ENCODE measurements at regions not wholly inside any gene's neighbourhood (a gene's known extent, or its start where the extent isn't known, plus 50 kb on each side); places are given as distances from the start of the nearest gene placed in this dataset.

- no peaks in the 10 kb centered on the region for H3K9me3 ChIP-seq (ENCODE audit: low read depth)
- DNase-seq = no peak
- H4K20me1 ChIP-seq (ENCODE audit: insufficient read depth) = no peaks in the 10 kb centered on the region
- no peak overlapping the region for H3K4me3 ChIP-seq
- no peaks in the 10 kb centered on the region for H3K9me2 ChIP-seq (ENCODE audit: insufficient read depth)
- H2AFZ ChIP-seq = no peak overlapping the region
- no peak overlapping the region for H3K4me2 ChIP-seq (ENCODE audit: unreplicated experiment)
- 9 to 14% methylated on average over 5 of the region's 5 CpGs for WGBS, 2 experiments (ENCODE audit: low coverage in 1 of 2, low lambda C conversion rate in 2 of 2, missing lambda C conversion rate in 2 of 2)
- no peaks in the 10 kb centered on the region for H3K36me3 ChIP-seq (ENCODE audit: low read depth)
- no peaks in the 10 kb centered on the region for H3F3A ChIP-seq (ENCODE audit: insufficient read depth)
- no peaks in the 10 kb centered on the region for H3K79me2 ChIP-seq (ENCODE audit: insufficient read depth)
- TF ChIP-seq EZH2 (IDR thresholded peaks at IDR 0.05; ENCODE audit: insufficient read depth, poor library complexity, severe bottlenecking) (no peak), EZH2phosphoT487 (IDR thresholded peaks at IDR 0.05; ENCODE audit: insufficient read depth, low read depth) (no peak)
- no peak overlapping the region for H3K27ac ChIP-seq
- no peak overlapping the region for H3K9ac ChIP-seq
- no peaks in the 10 kb centered on the region for H3K27me3 ChIP-seq (replicated peaks; ENCODE audit: insufficient read depth)
- in situ Hi-C loops (cut with MboI) = no loop called here
- H3K4me1 ChIP-seq (ENCODE audit: insufficient read depth) = no peaks in the 10 kb centered on the region
Observed at GRCh38 chr1:69438056-69438795, 129.5 kb upstream of the LRRC7 start.

DNA sequence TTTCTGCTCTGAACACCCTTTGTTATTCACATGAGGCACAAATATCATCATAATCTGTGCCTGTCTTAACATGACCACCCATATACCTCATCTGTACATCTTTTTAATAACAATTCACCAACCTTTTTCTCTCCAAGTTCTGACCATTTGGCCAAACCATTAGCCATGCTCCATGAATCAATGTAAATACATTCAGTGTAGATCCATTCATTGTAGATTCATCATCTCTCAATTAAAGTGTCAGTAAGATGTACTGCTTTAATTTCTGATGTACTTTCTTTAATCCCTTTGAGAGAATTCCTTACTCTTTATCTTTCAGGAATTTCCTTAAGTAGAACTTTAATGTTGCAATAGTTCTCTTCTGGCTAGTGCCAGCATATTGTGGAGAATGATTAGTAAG is 126.2 kb upstream of the LRRC7 start:
- Histone ChIP-seq H3K27ac (no peak overlapping the region), H3K9me3 (ENCODE audit: low read depth) (no peaks in the 10 kb centered on the region), H3K9me2 (ENCODE audit: insufficient read depth) (no peaks in the 10 kb centered on the region), H2AFZ (no peak overlapping the region), H3K27me3 (replicated peaks; ENCODE audit: insufficient read depth) (no peaks in the 10 kb centered on the region), H3K79me2 (ENCODE audit: insufficient read depth) (no peaks in the 10 kb centered on the region), H3K36me3 (ENCODE audit: low read depth) (no peaks in the 10 kb centered on the region), H3K4me3 (no peak overlapping the region), H3K4me2 (ENCODE audit: unreplicated experiment) (no peak overlapping the region), H3K4me1 (ENCODE audit: insufficient read depth) (no peaks in the 10 kb centered on the region), H3K9ac (no peak overlapping the region), H3F3A (ENCODE audit: insufficient read depth) (no peaks in the 10 kb centered on the region), H4K20me1 (ENCODE audit: insufficient read depth) (no peaks in the 10 kb centered on the region)
- DNase-seq = no peak
- in situ Hi-C loops (cut with MboI) = no loop called here
- TF ChIP-seq EZH2 (IDR thresholded peaks at IDR 0.05; ENCODE audit: insufficient read depth, poor library complexity, severe bottlenecking) (no peak), EZH2phosphoT487 (IDR thresholded peaks at IDR 0.05; ENCODE audit: insufficient read depth, low read depth) (no peak)

DNA sequence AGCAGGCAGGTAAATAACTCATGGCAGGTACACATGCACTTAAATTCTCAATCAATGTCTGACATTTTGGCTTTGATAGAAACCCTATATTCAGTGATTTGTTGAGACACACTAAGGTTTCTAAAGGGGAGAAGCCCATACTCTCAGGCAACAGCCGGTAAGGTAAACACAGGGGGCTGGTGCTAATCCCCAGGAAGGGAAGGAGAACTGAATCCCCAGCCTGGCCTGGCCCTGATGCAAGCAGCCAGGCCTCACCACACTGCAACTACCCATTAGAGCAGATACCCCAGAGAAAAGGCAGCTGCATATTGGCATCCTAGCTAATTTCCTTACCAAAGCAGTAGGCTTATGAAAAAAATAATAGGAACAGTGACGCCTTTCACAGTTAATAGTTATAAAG is 116.5 kb upstream of the LRRC7 start:
- Histone ChIP-seq H3K4me1 (ENCODE audit: insufficient read depth) (no peaks in the 10 kb centered on the region), H3K9me2 (ENCODE audit: insufficient read depth) (no peaks in the 10 kb centered on the region), H3K9ac (no peak overlapping the region), H2AFZ (no peak overlapping the region), H3K4me2 (ENCODE audit: unreplicated experiment) (no peak overlapping the region), H3K9me3 (ENCODE audit: low read depth) (no peaks in the 10 kb centered on the region), H3K27me3 (replicated peaks; ENCODE audit: insufficient read depth) (no peaks in the 10 kb centered on the region), H3K79me2 (ENCODE audit: insufficient read depth) (no peaks in the 10 kb centered on the region), H3F3A (ENCODE audit: insufficient read depth) (no peaks in the 10 kb centered on the region), H3K27ac (no peak overlapping the region), H3K36me3 (ENCODE audit: low read depth) (no peaks in the 10 kb centered on the region), H3K4me3 (no peak overlapping the region), H4K20me1 (ENCODE audit: insufficient read depth) (no peaks in the 10 kb centered on the region)
- no peak for DNase-seq
- in situ Hi-C loops (cut with MboI) = no loop called here
- TF ChIP-seq EZH2 (IDR thresholded peaks at IDR 0.05; ENCODE audit: insufficient read depth, poor library complexity, severe bottlenecking) (no peak), EZH2phosphoT487 (IDR thresholded peaks at IDR 0.05; ENCODE audit: insufficient read depth, low read depth) (no peak)
- WGBS, 2 experiments (ENCODE audit: low coverage in 1 of 2, low lambda C conversion rate in 2 of 2, missing lambda C conversion rate in 2 of 2) = 60 to 63% methylated on average over 2 of the region's 2 CpGs

GRCh38 chr1:69455718-69456117 is 112.0 kb upstream of the LRRC7 start:
- no peak overlapping the region for H2AFZ ChIP-seq
- no peak overlapping the region for H3K27ac ChIP-seq
- no peaks in the 10 kb centered on the region for H4K20me1 ChIP-seq (ENCODE audit: insufficient read depth)
- no peaks in the 10 kb centered on the region for H3K4me1 ChIP-seq (ENCODE audit: insufficient read depth)
- peak; percentile 1 for DNase-seq
- 2% methylated on average over 3 of the region's 3 CpGs for WGBS, 2 experiments (ENCODE audit: low coverage in 1 of 2, low lambda C conversion rate in 2 of 2, missing lambda C conversion rate in 2 of 2)
- no peak overlapping the region for H3K4me2 ChIP-seq (ENCODE audit: unreplicated experiment)
- H3K36me3 ChIP-seq (ENCODE audit: low read depth) = no peaks in the 10 kb centered on the region
- no peaks in the 10 kb centered on the region for H3K9me3 ChIP-seq (ENCODE audit: low read depth)
- no peak overlapping the region for H3K4me3 ChIP-seq
- TF ChIP-seq EZH2phosphoT487 (IDR thresholded peaks at IDR 0.05; ENCODE audit: insufficient read depth, low read depth) = no peak
- H3F3A ChIP-seq (ENCODE audit: insufficient read depth) = no peaks in the 10 kb centered on the region
- no peaks in the 10 kb centered on the region for H3K27me3 ChIP-seq (replicated peaks; ENCODE audit: insufficient read depth)
- H3K79me2 ChIP-seq (ENCODE audit: insufficient read depth) = no peaks in the 10 kb centered on the region
- H3K9me2 ChIP-seq (ENCODE audit: insufficient read depth) = no peaks in the 10 kb centered on the region
- H3K9ac ChIP-seq = no peak overlapping the region
- in situ Hi-C loops (cut with MboI) = no loop called here

DNA sequence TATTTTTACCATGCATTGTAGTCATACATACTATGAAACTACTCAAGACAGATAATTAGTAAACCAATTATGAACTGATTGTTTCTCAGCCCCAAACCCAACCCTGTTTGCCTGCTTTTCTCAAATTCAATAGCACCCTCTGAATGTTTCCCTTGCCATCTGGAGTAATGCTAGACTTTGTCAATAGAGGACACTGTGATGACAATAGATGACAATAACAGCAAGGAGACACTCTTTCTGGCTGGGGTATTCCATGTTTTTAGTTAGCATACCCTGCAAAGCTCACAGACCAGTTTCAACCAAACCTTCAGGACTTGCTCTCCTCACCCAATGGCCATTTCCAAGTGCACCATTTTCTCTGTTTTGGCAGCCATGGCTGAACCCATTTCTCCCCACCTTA is 108.5 kb upstream of the LRRC7 start:
- in situ Hi-C loops (cut with MboI) = no loop called here
- Histone ChIP-seq H3K4me2 (ENCODE audit: unreplicated experiment) (no peak overlapping the region), H3K9ac (no peak overlapping the region), H3K4me3 (no peak overlapping the region), H3K9me2 (ENCODE audit: insufficient read depth) (no peaks in the 10 kb centered on the region), H3K9me3 (ENCODE audit: low read depth) (no peaks in the 10 kb centered on the region), H2AFZ (no peak overlapping the region), H3K36me3 (ENCODE audit: low read depth) (no peaks in the 10 kb centered on the region), H3K27ac (no peak overlapping the region), H3K4me1 (ENCODE audit: insufficient read depth) (no peaks in the 10 kb centered on the region), H3K79me2 (ENCODE audit: insufficient read depth) (no peaks in the 10 kb centered on the region), H3F3A (ENCODE audit: insufficient read depth) (no peaks in the 10 kb centered on the region), H4K20me1 (ENCODE audit: insufficient read depth) (no peaks in the 10 kb centered on the region), H3K27me3 (replicated peaks; ENCODE audit: insufficient read depth) (no peaks in the 10 kb centered on the region)
- no peak for DNase-seq
- TF ChIP-seq EZH2phosphoT487 (IDR thresholded peaks at IDR 0.05; ENCODE audit: insufficient read depth, low read depth) (no peak), EZH2 (IDR thresholded peaks at IDR 0.05; ENCODE audit: insufficient read depth, poor library complexity, severe bottlenecking) (no peak)

All from GM23248 (cell line).